ENCODE measurements at regions not wholly inside any gene's neighbourhood (a gene's known extent, or its start where the extent isn't known, plus 50 kb on each side); places are given as distances from the start of the nearest gene placed in this dataset.

DNA sequence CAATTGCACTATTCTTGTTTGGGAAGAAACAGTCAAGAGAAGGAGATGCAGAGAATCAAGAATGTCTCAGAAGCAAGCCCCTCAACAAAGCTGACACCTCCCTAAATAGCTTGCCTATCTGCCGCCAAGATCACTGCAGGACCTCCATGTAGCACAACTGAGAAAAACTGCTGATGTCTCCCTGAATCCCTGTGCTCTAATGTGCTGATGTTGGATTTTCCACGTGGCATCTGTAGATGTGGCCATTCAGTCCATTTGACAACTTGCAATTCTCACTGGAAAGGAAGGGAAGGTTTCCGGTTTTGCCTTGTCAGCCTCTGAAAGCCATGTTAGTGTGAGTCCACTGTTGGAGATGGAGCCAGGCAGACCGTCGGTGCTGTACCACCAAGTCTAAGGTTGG is 374.0 kb downstream of the DIRAS2 start:
- TF ChIP-seq, protein P1, sequence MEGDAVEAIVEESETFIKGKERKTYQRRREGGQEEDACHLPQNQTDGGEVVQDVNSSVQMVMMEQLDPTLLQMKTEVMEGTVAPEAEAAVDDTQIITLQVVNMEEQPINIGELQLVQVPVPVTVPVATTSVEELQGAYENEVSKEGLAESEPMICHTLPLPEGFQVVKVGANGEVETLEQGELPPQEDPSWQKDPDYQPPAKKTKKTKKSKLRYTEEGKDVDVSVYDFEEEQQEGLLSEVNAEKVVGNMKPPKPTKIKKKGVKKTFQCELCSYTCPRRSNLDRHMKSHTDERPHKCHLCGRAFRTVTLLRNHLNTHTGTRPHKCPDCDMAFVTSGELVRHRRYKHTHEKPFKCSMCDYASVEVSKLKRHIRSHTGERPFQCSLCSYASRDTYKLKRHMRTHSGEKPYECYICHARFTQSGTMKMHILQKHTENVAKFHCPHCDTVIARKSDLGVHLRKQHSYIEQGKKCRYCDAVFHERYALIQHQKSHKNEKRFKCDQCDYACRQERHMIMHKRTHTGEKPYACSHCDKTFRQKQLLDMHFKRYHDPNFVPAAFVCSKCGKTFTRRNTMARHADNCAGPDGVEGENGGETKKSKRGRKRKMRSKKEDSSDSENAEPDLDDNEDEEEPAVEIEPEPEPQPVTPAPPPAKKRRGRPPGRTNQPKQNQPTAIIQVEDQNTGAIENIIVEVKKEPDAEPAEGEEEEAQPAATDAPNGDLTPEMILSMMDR (IDR thresholded peaks at IDR 0.05) = no peak
- TF ChIP-seq POLR2A (IDR thresholded peaks at IDR 0.05) = no peak
- TF ChIP-seq POLR2AphosphoS5 (IDR thresholded peaks at IDR 0.05) = no peak
